Muscle of leg (tissue), 3 donors: ENCODE measurements at regions not wholly inside any gene's neighbourhood (a gene's known extent, or its start where the extent isn't known, plus 50 kb on each side); places are given as distances from the start of the nearest gene placed in this dataset.

Experiments
- DNase-seq: peaks from one replicate; pipeline ENCODE4 v3.0.0; 2013
- H3K27ac ChIP-seq: one replicate; pipeline ENCODE4 v1.5.1; 2013; ENCODE audit warnings: mild to moderate bottlenecking, low read length, control low read depth
- H3K27me3 ChIP-seq: one replicate; pipeline ENCODE4 v1.6.1; 2013; ENCODE audit warnings: low read length; ENCODE audit not compliant: control insufficient read depth, insufficient read depth
- H3K36me3 ChIP-seq: one replicate; pipeline ENCODE4 v1.6.1; 2013; ENCODE audit warnings: low read length; ENCODE audit not compliant: control insufficient read depth, insufficient read depth
- H3K4me1 ChIP-seq: one replicate; pipeline ENCODE4 v1.6.1; 2013; ENCODE audit warnings: low read length; ENCODE audit not compliant: control insufficient read depth, insufficient read depth
- H3K4me3 ChIP-seq: one replicate; pipeline ENCODE4 v1.5.1; 2013; ENCODE audit warnings: low read length, control low read depth
- H3K9me3 ChIP-seq: replicated peaks from 2 replicates; pipeline ENCODE4 v1.6.1; 2013; ENCODE audit warnings: low read depth, low read length; ENCODE audit not compliant: control insufficient read depth
- WGBS: methylation state at CpG from one replicate; pipeline ENCODE4 v1.1.5; 2013; ENCODE audit warnings: missing lambda C conversion rate; ENCODE audit not compliant: insufficient coverage; 5-methylcytosine and 5-hydroxymethylcytosine counted together

- no peaks in the 10 kb centered on the region for H3K4me1 ChIP-seq
- no CpG with 5 or more reads among the region's 4 CpGs for WGBS
- peak; percentile 6 for DNase-seq
These were observed 693.8 kb downstream of the DNAH5 start for GRCh38 chr5:13250464-13251291.

DNA sequence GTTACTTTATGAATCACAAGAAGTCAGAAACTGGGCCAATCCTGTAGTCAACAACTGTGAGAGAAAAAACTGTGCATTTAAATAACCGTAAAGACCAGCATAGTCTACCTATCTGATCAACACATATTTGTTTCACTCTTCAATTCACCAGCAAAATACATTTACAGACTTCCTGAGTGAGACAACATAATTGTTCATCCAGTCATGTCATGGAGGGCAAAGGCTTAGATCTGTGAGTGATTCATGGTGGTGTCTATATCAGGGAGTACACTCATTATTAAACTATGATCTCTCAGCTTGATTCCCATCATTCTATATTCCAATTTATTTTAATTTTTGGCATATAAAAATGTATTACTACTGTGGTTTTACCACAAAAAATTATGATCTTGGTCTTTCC, 694.6 kb downstream of the DNAH5 start:
- H3K4me1 ChIP-seq = no peaks in the 10 kb centered on the region
- DNase-seq = no peak
- no peak overlapping the region for H3K27ac ChIP-seq
- no peak overlapping the region for H3K4me3 ChIP-seq
- no CpG with 5 or more reads among the region's 1 CpG for WGBS
- no peaks in the 10 kb centered on the region for H3K9me3 ChIP-seq
- no peaks in the 10 kb centered on the region for H3K36me3 ChIP-seq
- H3K27me3 ChIP-seq = no peaks in the 10 kb centered on the region

More at GRCh38 chr5:13250464-13251291, 693.8 kb downstream of the DNAH5 start:
- Histone ChIP-seq H3K4me3 (no peak overlapping the region), H3K27ac (no peak overlapping the region), H3K9me3 (no peaks in the 10 kb centered on the region), H3K36me3 (no peaks in the 10 kb centered on the region), H3K27me3 (no peaks in the 10 kb centered on the region)

GRCh38 chr5:13248253-13248652, 696.2 kb downstream of the DNAH5 start:
- H3K27ac ChIP-seq = no peak overlapping the region
- DNase-seq = peak; percentile 73
- WGBS = no CpG with 5 or more reads among the region's 3 CpGs
- no peaks in the 10 kb centered on the region for H3K27me3 ChIP-seq
- H3K9me3 ChIP-seq = peaks cover 3% of the 10 kb centered on the region
- H3K36me3 ChIP-seq = no peaks in the 10 kb centered on the region
- H3K4me3 ChIP-seq = no peak overlapping the region
- H3K4me1 ChIP-seq = no peaks in the 10 kb centered on the region

DNA sequence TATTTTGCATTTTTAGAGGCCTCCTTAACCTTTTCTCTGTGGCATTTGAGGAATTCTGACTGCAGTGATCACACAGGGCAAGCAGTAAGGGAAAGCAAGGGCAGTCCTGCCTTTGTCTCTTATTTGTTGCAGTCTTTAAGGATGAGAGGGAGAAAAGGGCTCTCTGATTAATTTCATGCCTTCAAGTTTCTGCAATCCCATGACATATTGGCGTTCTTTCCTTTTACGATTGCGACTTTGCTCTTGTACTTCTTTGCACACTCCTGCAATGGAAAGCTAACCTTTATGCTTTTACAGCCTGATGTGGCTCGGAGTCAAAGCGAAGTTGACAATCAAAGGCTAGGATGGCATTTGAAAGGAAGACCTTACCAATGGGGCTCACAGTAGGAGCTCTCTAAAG, 698.4 kb downstream of the DNAH5 start:
- Histone ChIP-seq H3K27me3 (no peaks in the 10 kb centered on the region), H3K9me3 (peaks cover 3% of the 10 kb centered on the region), H3K4me3 (no peak overlapping the region), H3K4me1 (no peaks in the 10 kb centered on the region), H3K27ac (no peak overlapping the region), H3K36me3 (no peaks in the 10 kb centered on the region)
- DNase-seq = no peak
- 66% methylated on average over 5 of the region's 5 CpGs for WGBS

DNA sequence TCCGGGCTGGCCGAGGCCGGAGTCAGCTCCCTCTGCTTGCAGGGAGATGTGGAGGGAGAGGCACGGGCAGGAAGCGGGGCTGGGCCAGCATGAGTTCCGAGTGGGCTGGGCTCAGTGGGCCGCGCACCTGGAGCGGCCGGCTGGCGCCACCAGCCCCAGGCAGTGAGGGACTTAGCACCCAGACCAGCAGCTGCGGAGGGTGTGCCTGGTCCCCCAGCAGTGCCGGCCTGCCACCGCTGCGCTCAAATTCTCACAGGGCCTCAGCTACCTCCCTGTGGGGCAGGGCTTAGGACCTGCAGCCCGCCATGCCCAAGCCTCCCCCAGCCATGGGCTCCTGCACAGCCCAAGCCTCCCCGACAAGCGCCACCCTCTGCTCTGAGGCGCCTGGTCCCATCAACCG, 700.3 kb downstream of the DNAH5 start:
- Histone ChIP-seq H3K9me3 (peaks cover 3% of the 10 kb centered on the region), H3K4me3 (no peak overlapping the region), H3K4me1 (no peaks in the 10 kb centered on the region), H3K36me3 (no peaks in the 10 kb centered on the region), H3K27ac (no peak overlapping the region), H3K27me3 (no peaks in the 10 kb centered on the region)
- WGBS = 91% methylated on average over 20 of the region's 20 CpGs
- no peak for DNase-seq

- Histone ChIP-seq H3K27ac (no peak overlapping the region), H3K27me3 (no peaks in the 10 kb centered on the region), H3K4me1 (no peaks in the 10 kb centered on the region), H3K36me3 (no peaks in the 10 kb centered on the region), H3K9me3 (no peaks in the 10 kb centered on the region), H3K4me3 (no peak overlapping the region)
- WGBS = no CpG with 5 or more reads among the region's 1 CpG
- no peak for DNase-seq
These were observed 717.0 kb downstream of the DNAH5 start for GRCh38 chr5:13227513-13227912.

GRCh38 chr5:13218518-13218917, 726.0 kb downstream of the DNAH5 start:
- no peak overlapping the region for H3K4me3 ChIP-seq
- H3K27ac ChIP-seq = no peak overlapping the region
- H3K4me1 ChIP-seq = no peaks in the 10 kb centered on the region
- WGBS = no CpG with 5 or more reads among the region's 2 CpGs
- H3K9me3 ChIP-seq = no peaks in the 10 kb centered on the region
- no peak for DNase-seq
- no peaks in the 10 kb centered on the region for H3K27me3 ChIP-seq
- no peaks in the 10 kb centered on the region for H3K36me3 ChIP-seq

DNA sequence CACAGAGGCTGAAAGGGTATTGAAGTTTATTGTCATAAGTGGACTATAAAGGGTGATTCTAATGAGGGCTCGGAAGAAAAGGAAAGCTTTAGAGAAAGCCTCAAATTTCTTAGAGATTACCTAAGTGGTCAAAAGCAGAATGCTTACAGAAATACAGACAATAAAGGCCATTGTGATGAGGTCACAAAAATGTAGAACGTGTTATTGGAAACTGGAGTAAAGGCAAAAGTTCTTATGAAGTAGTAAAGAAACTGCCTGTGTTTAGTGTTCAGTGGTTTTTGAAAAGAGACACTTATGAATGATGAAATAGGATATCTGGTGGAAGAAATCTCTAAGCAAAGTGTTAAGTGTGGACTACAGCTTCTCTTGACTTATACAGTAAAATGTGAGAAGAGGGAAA, 726.9 kb downstream of the DNAH5 start:
- no peaks in the 10 kb centered on the region for H3K36me3 ChIP-seq
- H3K27me3 ChIP-seq = no peaks in the 10 kb centered on the region
- no peak overlapping the region for H3K27ac ChIP-seq
- H3K9me3 ChIP-seq = no peaks in the 10 kb centered on the region
- no peak for DNase-seq
- no peaks in the 10 kb centered on the region for H3K4me1 ChIP-seq
- H3K4me3 ChIP-seq = no peak overlapping the region
- WGBS = 20% methylated on average over 1 of the region's 2 CpGs

DNA sequence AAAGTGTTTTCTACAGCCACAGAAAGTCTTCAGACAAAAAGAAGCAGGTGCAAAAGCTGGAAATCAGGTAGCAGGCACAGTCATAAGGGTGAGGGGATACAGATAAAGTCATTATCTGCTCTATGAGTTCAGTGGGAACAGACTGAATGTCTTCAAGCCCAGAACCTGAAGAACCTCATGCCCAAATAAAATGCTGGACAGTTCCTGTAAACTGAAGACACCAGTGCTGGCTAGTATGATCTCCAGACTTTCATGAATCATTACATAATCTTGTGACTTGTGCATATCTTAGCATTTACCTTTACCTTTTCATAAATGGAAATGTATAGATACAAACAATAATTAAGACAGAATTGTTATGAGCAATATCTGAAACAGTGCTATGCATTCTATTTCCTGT, 728.7 kb downstream of the DNAH5 start:
- no peak for DNase-seq
- no peaks in the 10 kb centered on the region for H3K4me1 ChIP-seq
- H3K36me3 ChIP-seq = no peaks in the 10 kb centered on the region
- no peaks in the 10 kb centered on the region for H3K27me3 ChIP-seq
- H3K9me3 ChIP-seq = no peaks in the 10 kb centered on the region
- H3K4me3 ChIP-seq = no peak overlapping the region
- H3K27ac ChIP-seq = no peak overlapping the region

- Histone ChIP-seq H3K4me3 (no peak overlapping the region), H3K9me3 (no peaks in the 10 kb centered on the region), H3K36me3 (no peaks in the 10 kb centered on the region), H3K27ac (no peak overlapping the region), H3K4me1 (no peaks in the 10 kb centered on the region), H3K27me3 (no peaks in the 10 kb centered on the region)
- no peak for DNase-seq
- 100% methylated on average over 1 of the region's 2 CpGs for WGBS
These were observed 729.1 kb downstream of the DNAH5 start for GRCh38 chr5:13215370-13215769.

DNA sequence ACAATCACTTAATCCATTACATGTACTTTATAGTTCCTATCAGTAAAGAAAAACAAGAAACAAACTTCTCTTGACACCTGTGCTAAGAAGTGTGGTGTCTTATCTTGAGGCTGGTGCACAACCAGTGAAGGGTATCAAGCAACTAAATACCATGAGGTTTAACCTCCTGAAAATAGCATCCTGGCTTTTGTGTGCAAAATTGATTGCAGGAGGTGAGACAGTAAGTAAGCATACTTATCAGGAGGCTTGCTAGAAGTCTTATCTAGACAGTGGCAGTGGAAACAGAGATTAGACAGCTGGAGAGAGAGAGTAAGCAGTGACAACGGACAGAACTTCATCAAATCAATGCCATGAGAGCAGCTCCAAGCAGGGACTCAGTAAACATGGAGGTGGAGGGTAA, 730.3 kb downstream of the DNAH5 start:
- no peaks in the 10 kb centered on the region for H3K27me3 ChIP-seq
- no peaks in the 10 kb centered on the region for H3K9me3 ChIP-seq
- WGBS = no CpG with 5 or more reads among the region's 1 CpG
- no peak for DNase-seq
- H3K4me3 ChIP-seq = no peak overlapping the region
- H3K27ac ChIP-seq = no peak overlapping the region
- no peaks in the 10 kb centered on the region for H3K4me1 ChIP-seq
- H3K36me3 ChIP-seq = no peaks in the 10 kb centered on the region
